Neural cell (in vitro differentiated cells): ENCODE measurements at regions not wholly inside any gene's neighbourhood (a gene's known extent, or its start where the extent isn't known, plus 50 kb on each side); places are given as distances from the start of the nearest gene placed in this dataset.

Experiments used
- H2AFZ ChIP-seq: fragments of 200-600, 300-800 bp; sonication (generic), shearing (Covaris generic); 2 replicates; pipeline ENCODE4 v1.6.0; 2014; ENCODE audit warnings: low read depth, mild to moderate bottlenecking, antibody characterized with exemption, low read length, moderate library complexity
- H3F3A ChIP-seq: fragments of 200-600 bp; shearing (Covaris generic); 2 replicates; pipeline ENCODE4 v1.6.1; 2016; ENCODE audit warnings: mild to moderate bottlenecking, moderate library complexity, mixed read lengths, antibody characterized with exemption, low read length; ENCODE audit not compliant: insufficient read depth, poor library complexity, severe bottlenecking
- H3K27ac ChIP-seq: fragments of 200-600, 300-800 bp; sonication (generic), shearing (Covaris generic); 2 replicates; pipeline ENCODE4 v1.5.1; 2014; ENCODE audit warnings: mild to moderate bottlenecking, low read length, moderate library complexity
- H3K27me3 ChIP-seq: fragments of 300-800, 200-600 bp; sonication (generic), shearing (Covaris generic); 2 replicates; pipeline ENCODE4 v1.6.0; 2014; ENCODE audit warnings: mild to moderate bottlenecking, low read depth, low read length, moderate library complexity; ENCODE audit not compliant: insufficient read depth
- H3K36me3 ChIP-seq: fragments of 300-800, 200-600 bp; sonication (generic), shearing (Covaris generic); 2 replicates; pipeline ENCODE4 v1.5.1; 2014; ENCODE audit warnings: mild to moderate bottlenecking, antibody characterized with exemption, low read length, moderate library complexity; ENCODE audit not compliant: insufficient read depth
- H3K4me2 ChIP-seq: fragments of 300-800, 200-600 bp; sonication (generic), shearing (Covaris generic); 2 replicates; pipeline ENCODE4 v1.6.0; 2014; ENCODE audit warnings: mild to moderate bottlenecking, low read length
- H3K4me3 ChIP-seq: fragments of 300-800, 200-600 bp; sonication (generic), shearing (Covaris generic); 2 replicates; pipeline ENCODE4 v1.5.1; 2014; ENCODE audit warnings: mild to moderate bottlenecking, low read length, moderate library complexity
- H3K79me2 ChIP-seq: fragments of 200-600 bp; shearing (Covaris generic); replicated peaks from 2 replicates; pipeline ENCODE4 v1.6.0; 2014; ENCODE audit warnings: mild to moderate bottlenecking, low read length, moderate library complexity; ENCODE audit not compliant: insufficient read depth
- H3K9ac ChIP-seq: fragments of 300-800, 200-600 bp; sonication (generic), shearing (Covaris generic); 2 replicates; pipeline ENCODE4 v1.6.1; 2016; ENCODE audit warnings: mild to moderate bottlenecking, low read length, mixed read lengths
- H3K9me2 ChIP-seq: fragments of 200-600 bp; shearing (Covaris generic); 2 replicates; pipeline ENCODE4 v1.6.1; 2016; ENCODE audit warnings: mild to moderate bottlenecking, low read length, mixed read lengths; ENCODE audit not compliant: insufficient read depth
- H3K9me3 ChIP-seq: fragments of 200-600, 300-800 bp; sonication (generic), shearing (Covaris generic); 2 replicates; pipeline ENCODE4 v1.6.1; 2016; ENCODE audit warnings: mild to moderate bottlenecking, mixed run types, low read length, moderate library complexity, mixed read lengths
- H4K20me1 ChIP-seq: fragments of 200-600 bp; shearing (Covaris generic); 2 replicates; pipeline ENCODE4 v1.6.1; 2016; ENCODE audit warnings: mild to moderate bottlenecking, mixed run types; ENCODE audit not compliant: insufficient read depth
- CTCF ChIP-seq: fragments of 450-650 bp; IDR thresholded peaks from 2 replicates; pipeline ENCODE4 v1.5.1; 2014; ENCODE audit warnings: antibody characterized with exemption, mild to moderate bottlenecking, moderate library complexity; ENCODE audit not compliant: poor library complexity, severe bottlenecking
- EP300 ChIP-seq: fragments of 450-650 bp; conservative IDR thresholded peaks from 2 replicates; pipeline ENCODE4 v1.6.1; 2014; ENCODE audit warnings: antibody characterized with exemption, mild to moderate bottlenecking, moderate library complexity; ENCODE audit not compliant: poor library complexity, severe bottlenecking
- EZH2 ChIP-seq: fragments of 200-600, 300-800 bp; shearing (Covaris generic), sonication (generic); IDR thresholded peaks from 2 replicates; pipeline ENCODE4 v1.6.1; 2014; ENCODE audit warnings: antibody characterized with exemption, low read length, borderline replicate concordance, mild to moderate bottlenecking; ENCODE audit not compliant: insufficient read depth, poor library complexity, severe bottlenecking
- MXI1 ChIP-seq: fragments of 450-650 bp; conservative IDR thresholded peaks from 2 replicates; pipeline ENCODE4 v1.6.1; 2014; ENCODE audit warnings: antibody characterized with exemption, mild to moderate bottlenecking; ENCODE audit not compliant: poor library complexity, severe bottlenecking
- POLR2AphosphoS5 ChIP-seq: IDR thresholded peaks from 2 replicates; pipeline ENCODE4 v1.6.1; 2012
- RAD21 ChIP-seq: fragments of 450-650 bp; conservative IDR thresholded peaks from 2 replicates; pipeline ENCODE4 v1.6.1; 2014; ENCODE audit warnings: antibody characterized with exemption, mild to moderate bottlenecking, moderate library complexity
- REST ChIP-seq: IDR thresholded peaks from 2 replicates; pipeline ENCODE4 v1.6.1; 2012; ENCODE audit warnings: borderline replicate concordance
- SMC3 ChIP-seq: fragments of 450-650 bp; conservative IDR thresholded peaks from 2 replicates; pipeline ENCODE4 v1.6.1; 2014; ENCODE audit warnings: antibody characterized with exemption, mild to moderate bottlenecking, moderate library complexity; ENCODE audit not compliant: poor library complexity
- TAF1 ChIP-seq: IDR thresholded peaks from 2 replicates; pipeline ENCODE4 v1.6.1; 2012; ENCODE audit warnings: low read depth

- H3K9me2 ChIP-seq = no peaks in the 10 kb centered on the region
- H3K27ac ChIP-seq = no peak overlapping the region
- no peaks in the 10 kb centered on the region for H3K36me3 ChIP-seq
- no peaks in the 10 kb centered on the region for H3K9me3 ChIP-seq
- H3K9ac ChIP-seq = no peak overlapping the region
- H3K4me3 ChIP-seq = no peak overlapping the region
- no peaks in the 10 kb centered on the region for H3K79me2 ChIP-seq
- H3K27me3 ChIP-seq = no peaks in the 10 kb centered on the region
- TF ChIP-seq REST (no peak), EP300 (no peak), SMC3 (no peak), TAF1 (no peak), EZH2 (no peak), MXI1 (no peak), RAD21 (no peak)
- H2AFZ ChIP-seq = no peak overlapping the region
- no peaks in the 10 kb centered on the region for H4K20me1 ChIP-seq
- H3K4me2 ChIP-seq = no peak overlapping the region
- H3F3A ChIP-seq = no peaks in the 10 kb centered on the region
These were observed 171.6 kb downstream of the THBS2 start for GRCh38 chr6:169082093-169082492.

GRCh38 chr6:169081248-169081647, 172.4 kb downstream of the THBS2 start:
- H3K79me2 ChIP-seq = no peaks in the 10 kb centered on the region
- H3K4me2 ChIP-seq = no peak overlapping the region
- H3K4me3 ChIP-seq = no peak overlapping the region
- H3K9me2 ChIP-seq = no peaks in the 10 kb centered on the region
- TF ChIP-seq EP300 = no peak
- peak; percentile 22 for TF ChIP-seq POLR2AphosphoS5
- H3K36me3 ChIP-seq = no peaks in the 10 kb centered on the region
- H3K27me3 ChIP-seq = no peaks in the 10 kb centered on the region
- H2AFZ ChIP-seq = no peak overlapping the region
- H3K9ac ChIP-seq = no peak overlapping the region
- H3K9me3 ChIP-seq = no peaks in the 10 kb centered on the region
- H4K20me1 ChIP-seq = no peaks in the 10 kb centered on the region
- no peak overlapping the region for H3K27ac ChIP-seq
- H3F3A ChIP-seq = no peaks in the 10 kb centered on the region

- Histone ChIP-seq H3K79me2 (no peaks in the 10 kb centered on the region), H2AFZ (no peak overlapping the region), H3K27ac (no peak overlapping the region), H4K20me1 (no peaks in the 10 kb centered on the region), H3K27me3 (no peaks in the 10 kb centered on the region), H3K9ac (no peak overlapping the region), H3F3A (no peaks in the 10 kb centered on the region), H3K9me3 (no peaks in the 10 kb centered on the region), H3K36me3 (no peaks in the 10 kb centered on the region), H3K9me2 (no peaks in the 10 kb centered on the region), H3K4me2 (no peak overlapping the region), H3K4me3 (no peak overlapping the region)
- TF ChIP-seq MXI1 = no peak
- no peak for TF ChIP-seq CTCF
- TF ChIP-seq TAF1 = no peak
- no peak for TF ChIP-seq POLR2AphosphoS5
- TF ChIP-seq EP300 = no peak
- no peak for TF ChIP-seq REST
- no peak for TF ChIP-seq SMC3
- TF ChIP-seq EZH2 = no peak
- TF ChIP-seq RAD21 = no peak
These were observed 174.0 kb downstream of the THBS2 start for GRCh38 chr6:169079650-169080049.
